IMR-90 (cell line): ENCODE measurements at regions not wholly inside any gene's neighbourhood (a gene's known extent, or its start where the extent isn't known, plus 50 kb on each side); places are given as distances from the start of the nearest gene placed in this dataset.

ENCODE experiments used
- POLR2A ChIP-seq: IDR thresholded peaks from 2 replicates; pipeline ENCODE4 v1.6.1; 2012; ENCODE audit warnings: mild to moderate bottlenecking, low read depth, low read length
- RAD21 ChIP-seq: IDR thresholded peaks from 2 replicates; pipeline ENCODE4 v1.6.1; 2012; ENCODE audit warnings: low read length, improper control_type of control experiment
- TF ChIP-seq, protein P1 (sequence below): conservative IDR thresholded peaks from 2 replicates; pipeline ENCODE4 v1.5.1; 2012; ENCODE audit warnings: mild to moderate bottlenecking, low read depth, low read length, improper control_type of control experiment

DNA sequence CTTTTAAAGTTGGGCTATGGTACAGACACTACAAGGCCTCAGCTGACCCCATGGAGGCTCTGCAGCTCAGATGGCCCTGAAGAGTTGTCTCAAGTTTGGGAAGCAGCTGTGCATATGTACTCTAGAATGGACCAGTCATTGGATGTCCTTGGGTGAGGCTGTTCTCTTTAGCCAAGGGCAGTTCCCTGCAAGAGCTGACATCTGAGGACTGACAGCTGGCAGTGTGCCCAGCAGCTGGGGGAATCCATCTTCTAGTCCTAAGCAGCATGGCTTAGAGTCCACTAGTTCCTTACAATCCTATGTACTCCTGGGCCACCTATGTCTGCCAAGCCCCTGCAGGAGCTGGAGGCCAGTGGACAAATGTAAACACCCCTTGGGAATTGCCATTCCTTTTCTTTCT is 76.5 kb downstream of the C11orf91 start:
- TF ChIP-seq POLR2A (no peak), RAD21 (no peak)
- TF ChIP-seq, protein P1, sequence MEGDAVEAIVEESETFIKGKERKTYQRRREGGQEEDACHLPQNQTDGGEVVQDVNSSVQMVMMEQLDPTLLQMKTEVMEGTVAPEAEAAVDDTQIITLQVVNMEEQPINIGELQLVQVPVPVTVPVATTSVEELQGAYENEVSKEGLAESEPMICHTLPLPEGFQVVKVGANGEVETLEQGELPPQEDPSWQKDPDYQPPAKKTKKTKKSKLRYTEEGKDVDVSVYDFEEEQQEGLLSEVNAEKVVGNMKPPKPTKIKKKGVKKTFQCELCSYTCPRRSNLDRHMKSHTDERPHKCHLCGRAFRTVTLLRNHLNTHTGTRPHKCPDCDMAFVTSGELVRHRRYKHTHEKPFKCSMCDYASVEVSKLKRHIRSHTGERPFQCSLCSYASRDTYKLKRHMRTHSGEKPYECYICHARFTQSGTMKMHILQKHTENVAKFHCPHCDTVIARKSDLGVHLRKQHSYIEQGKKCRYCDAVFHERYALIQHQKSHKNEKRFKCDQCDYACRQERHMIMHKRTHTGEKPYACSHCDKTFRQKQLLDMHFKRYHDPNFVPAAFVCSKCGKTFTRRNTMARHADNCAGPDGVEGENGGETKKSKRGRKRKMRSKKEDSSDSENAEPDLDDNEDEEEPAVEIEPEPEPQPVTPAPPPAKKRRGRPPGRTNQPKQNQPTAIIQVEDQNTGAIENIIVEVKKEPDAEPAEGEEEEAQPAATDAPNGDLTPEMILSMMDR, result no peak
